ENCODE measurements at regions not wholly inside any gene's neighbourhood (a gene's known extent, or its start where the extent isn't known, plus 50 kb on each side); places are given as distances from the start of the nearest gene placed in this dataset.
"Not testable (repeated sequence)": the region's sequence is repeated elsewhere in the genome, so short reads cannot be mapped to it uniquely, and the experiment has no call there.

DNA sequence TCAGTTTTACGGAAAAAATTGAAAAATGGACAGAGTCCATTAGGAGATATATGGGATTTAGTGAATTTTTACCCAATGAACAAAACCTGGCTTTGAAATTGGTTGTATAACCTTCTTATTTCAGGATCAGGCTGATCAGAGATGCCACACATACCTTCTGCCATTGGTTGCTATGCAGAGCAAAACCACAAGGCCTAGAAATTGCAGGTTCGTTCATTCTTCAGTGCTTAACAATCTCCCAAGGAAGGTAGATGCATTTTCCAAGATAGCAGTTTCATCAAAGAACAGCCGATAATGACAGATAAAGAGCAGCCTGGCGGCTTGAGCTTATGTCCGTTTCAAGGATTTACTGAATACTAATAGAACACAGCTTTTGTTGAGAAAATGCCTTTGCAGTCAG, 868.8 kb downstream of the EPHA4 start:
- in situ Hi-C loops (cut with MboI; ENCODE audit: low sequenced_read_pairs) = no loop called here

DNA sequence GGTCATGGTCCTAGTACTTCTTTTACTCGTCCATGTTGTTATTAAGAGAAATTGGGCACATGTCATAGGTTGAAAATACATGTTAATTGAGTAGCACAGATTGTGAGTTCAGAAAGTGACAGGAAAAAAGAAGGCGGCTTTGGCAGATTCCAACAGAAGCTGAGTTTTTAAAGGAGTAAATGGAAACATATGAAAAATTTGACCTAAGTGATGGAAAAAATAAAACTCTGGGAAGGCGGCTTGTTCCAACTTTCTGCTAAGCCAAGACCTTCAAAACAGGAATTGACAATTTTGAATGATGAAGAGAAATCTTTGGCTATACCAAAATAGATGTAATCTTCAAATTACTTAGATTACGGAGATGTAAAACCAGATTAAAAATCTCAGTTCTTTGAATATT, 868.0 kb downstream of the EPHA4 start:
- in situ Hi-C loops (cut with MboI; ENCODE audit: low sequenced_read_pairs) = no loop called here

DNA sequence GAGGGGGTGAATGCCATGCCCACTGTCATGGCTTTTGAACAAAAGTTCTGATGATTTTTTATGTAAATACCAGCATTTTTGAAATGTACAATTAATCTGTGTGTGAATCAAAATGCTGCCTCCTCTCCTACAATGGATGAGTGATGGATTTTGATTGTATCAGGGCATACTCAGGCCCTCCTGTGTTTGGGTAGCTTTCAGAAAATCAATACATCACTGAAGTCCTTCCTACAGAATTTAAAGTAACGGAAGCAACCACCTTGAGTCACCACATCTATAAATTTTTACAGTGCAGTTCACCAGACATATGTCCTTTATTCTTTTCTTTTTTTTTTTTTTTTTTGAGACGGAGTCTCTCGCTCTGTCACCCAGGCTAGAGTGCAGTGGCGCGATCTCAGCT, 867.3 kb downstream of the EPHA4 start:
- in situ Hi-C loops (cut with MboI; ENCODE audit: low sequenced_read_pairs) = no loop called here

DNA sequence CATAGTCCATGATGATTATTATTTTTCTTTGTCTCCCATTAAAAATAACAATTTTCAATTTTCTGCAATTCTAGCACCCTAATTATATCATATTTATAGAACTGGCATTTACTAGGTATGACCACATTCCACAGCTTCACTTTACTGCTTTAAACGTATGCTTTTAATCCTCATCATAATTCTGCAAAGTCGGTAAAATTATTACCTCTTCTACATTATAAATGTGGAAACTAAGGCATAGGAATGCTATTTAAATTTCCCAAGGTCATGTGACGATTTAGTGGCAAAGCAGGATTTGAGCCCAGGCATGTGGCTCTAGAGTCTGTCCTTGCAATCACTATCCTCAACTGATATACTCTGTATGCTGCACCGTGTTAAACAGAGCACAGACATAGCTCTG, 866.4 kb downstream of the EPHA4 start:
- in situ Hi-C loops (cut with MboI; ENCODE audit: low sequenced_read_pairs) = no loop called here

DNA sequence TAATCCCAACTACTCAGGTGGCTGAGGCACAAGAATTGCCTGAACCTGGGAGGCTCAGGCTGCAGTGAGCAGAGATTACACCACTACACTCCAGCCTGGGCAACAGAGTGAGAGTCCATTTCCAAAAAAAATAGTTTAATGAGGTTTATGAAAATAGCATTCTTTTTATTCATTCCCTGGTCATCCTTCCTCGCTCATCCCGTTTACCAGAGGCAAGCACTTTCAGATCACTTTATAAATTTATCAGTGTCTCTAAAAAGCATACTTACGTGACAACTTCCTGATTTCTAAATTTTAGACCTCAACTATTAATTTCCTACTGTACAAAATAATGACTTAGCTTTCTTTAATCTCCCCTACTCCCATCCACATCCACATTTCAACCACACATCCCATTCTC, 864.8 kb downstream of the EPHA4 start:
- in situ Hi-C loops (cut with MboI; ENCODE audit: low sequenced_read_pairs) = no loop called here

DNA sequence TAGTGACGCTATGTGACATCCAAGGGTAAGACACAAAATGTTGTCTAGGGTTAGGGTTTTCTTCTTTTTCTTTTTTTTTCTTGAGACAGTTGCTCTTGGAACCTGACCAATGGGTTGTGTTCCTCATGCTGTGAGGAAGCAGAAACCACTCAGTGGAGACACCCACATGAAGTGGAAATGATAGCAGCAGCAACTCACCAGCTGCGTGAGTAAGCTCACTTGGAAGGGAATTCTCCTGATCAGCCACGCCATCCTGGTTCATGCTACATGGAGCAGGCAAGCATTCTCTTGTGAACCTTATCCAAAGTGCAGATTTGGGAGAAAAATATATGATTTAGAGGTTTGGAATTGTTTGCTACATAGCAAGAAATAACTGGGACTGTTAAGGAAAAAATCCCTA, 863.7 kb downstream of the EPHA4 start:
- in situ Hi-C loops (cut with MboI; ENCODE audit: low sequenced_read_pairs) = no loop called here

DNA sequence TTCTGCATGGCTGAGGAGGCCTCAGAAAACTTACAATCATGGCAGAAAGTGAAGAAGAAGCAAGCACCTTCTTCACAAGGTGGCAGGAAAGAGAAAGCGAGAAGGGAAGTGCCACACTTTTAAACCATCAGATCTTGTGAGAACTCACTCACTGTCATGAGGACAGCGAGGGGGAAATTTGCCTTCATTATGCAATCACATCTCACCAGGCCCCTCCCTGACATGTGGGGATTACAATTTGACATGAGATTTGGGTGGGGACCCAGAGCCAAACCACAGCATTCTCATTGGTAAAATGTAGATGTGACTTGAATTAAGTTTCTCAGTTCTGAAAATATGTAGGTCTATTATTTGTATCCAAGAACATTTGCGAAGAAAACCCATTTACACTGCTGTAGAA, 854.8 kb downstream of the EPHA4 start:
- in situ Hi-C loops (cut with MboI; ENCODE audit: low sequenced_read_pairs) = no loop called here

DNA sequence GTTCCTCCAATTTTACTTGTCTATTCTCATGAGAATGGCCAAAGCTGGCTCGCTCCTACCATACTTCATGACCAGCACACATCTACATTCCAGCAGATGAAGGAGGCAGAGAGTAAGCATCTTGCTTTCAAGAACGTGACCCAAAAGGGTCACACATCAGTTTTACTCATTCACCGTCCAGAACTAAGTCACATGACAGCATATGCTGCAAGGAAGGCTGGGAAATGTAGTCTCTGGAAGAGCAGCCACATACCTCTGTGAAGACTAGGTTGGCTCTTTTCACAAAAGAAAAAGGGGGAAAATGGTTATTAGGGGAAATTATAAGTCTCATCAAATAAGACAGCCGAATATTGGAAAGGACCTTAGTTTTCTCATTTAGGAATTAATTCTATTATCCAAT, 835.3 kb downstream of the EPHA4 start:
- in situ Hi-C loops (cut with MboI; ENCODE audit: low sequenced_read_pairs) = no loop called here

DNA sequence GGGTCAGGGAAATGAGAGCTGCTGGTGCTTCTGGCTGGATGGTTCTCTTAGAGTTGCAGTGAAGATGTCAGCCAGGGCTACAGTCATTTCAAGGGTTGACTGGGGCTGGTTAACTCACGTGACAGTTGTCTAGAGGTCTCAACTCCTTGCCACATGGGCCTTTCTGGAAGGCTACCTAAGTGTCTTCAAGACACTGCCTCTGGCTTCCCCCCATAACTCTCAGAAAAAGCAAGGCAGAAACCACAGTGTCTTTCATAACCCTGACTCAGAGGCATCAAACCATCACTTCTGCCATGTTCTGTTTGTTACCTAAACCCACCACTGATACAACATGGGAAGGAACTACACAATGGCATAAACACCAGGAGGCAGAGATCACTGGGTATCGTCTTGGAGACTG, 828.9 kb downstream of the EPHA4 start:
- in situ Hi-C loops (cut with MboI; ENCODE audit: low sequenced_read_pairs) = no loop called here

DNA sequence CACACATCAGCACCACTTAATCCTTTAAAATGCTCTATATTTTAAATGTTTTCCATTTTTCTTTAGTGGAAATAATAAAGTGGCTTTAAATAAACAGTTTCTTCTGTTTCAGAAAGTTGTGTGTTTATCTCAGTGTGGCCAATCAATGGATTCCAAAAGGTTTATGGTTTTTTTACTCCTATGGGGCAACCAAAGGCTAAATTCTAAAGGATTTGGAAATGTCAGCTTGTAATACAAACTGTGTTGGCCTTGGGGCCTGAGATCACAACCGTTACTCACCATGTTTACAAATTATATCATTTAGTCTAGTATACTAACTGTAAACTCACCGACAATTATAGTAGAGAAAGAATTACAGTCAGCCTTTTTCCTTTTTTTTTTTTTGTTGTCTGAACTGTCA, 827.2 kb downstream of the EPHA4 start:
- in situ Hi-C loops (cut with MboI; ENCODE audit: low sequenced_read_pairs) = no loop called here

DNA sequence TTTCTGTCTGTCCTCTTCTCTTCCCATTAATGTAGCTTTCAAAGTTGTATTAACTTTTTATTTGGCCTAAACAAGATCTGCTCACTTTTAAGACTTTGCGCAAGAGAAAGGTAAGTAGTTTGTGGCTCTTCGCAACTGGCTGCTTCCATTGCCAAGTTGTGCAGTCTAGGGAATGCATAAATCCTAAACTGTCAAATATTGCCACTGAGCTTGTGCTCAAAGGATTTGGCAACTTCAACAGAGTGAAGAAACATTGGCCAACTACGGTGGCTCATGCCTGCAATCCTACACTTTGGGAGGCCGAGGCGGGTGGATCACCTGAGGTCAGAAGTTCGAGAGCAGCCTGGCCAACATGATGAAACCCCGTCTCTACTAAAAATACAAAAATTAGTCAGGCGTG, 826.4 kb downstream of the EPHA4 start:
- in situ Hi-C loops (cut with MboI; ENCODE audit: low sequenced_read_pairs) = no loop called here

DNA sequence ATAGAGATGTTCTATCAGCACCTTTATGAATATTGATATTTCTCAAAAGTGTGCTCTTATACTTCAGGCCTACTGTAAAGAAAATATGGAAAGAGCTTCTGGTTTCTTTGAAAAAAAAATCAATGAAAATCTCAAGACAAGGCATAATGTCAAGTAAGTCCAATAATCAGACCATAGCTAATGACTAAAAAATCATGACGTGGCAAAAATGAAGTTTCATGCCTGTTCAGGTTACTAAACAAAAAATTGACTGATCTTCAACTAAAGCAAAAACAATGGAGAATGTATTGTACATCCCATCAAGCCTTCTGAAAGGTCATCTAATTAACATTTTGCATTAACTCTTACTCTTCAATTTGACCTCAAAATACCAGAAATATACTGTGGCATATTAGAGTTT, 824.4 kb downstream of the EPHA4 start:
- in situ Hi-C loops (cut with MboI; ENCODE audit: low sequenced_read_pairs) = no loop called here

DNA sequence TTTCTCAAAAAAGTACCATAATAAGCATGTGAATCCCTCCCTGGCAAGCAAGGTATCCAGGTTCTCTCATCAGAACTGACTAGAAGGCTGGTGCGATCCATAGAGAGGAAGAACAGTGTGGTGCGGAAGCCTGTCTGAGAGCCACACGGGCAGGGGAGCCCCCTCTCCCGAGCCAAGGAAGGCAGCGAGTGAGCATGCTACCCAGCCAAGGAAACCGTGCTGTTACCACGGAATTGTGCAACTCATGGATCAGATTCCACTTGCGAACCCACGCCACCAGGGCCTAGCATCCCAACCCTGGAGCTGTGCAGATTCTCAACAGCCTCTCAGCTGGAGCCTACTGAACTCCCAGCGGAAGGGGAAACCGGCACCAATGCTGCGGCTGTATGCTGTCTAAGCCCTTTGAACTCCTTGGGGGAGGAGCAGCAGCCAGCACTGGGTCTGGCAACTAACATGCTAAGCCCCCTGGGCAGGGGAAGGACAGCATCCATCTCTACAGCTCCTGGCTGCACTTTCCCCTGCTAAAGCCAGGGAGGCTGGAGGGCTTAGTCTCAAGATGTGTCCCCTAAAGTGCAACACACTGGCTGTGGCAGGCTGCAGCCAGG, 823.1 kb downstream of the EPHA4 start:
- in situ Hi-C loops (cut with MboI; ENCODE audit: low sequenced_read_pairs) = no loop called here

DNA sequence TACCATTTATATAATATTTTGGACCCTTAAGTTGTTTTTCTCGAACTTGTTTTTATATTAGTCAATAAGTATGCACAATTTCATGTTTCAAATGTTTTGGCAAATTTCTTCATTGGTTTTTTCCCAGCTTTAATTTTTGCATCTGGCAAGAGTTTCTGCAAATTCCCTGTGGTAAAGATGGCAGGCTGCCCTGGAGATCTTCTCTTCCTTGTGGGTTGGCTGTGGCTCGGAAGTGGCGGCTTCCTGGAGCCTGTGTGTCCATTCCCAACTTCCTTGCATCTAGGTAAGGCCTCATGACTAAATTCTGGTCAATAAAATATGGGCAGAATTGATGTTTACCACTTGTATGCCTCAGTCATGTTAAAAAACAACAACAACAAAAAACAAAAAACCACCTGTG, 818.6 kb downstream of the EPHA4 start:
- in situ Hi-C loops (cut with MboI; ENCODE audit: low sequenced_read_pairs) = no loop called here

DNA sequence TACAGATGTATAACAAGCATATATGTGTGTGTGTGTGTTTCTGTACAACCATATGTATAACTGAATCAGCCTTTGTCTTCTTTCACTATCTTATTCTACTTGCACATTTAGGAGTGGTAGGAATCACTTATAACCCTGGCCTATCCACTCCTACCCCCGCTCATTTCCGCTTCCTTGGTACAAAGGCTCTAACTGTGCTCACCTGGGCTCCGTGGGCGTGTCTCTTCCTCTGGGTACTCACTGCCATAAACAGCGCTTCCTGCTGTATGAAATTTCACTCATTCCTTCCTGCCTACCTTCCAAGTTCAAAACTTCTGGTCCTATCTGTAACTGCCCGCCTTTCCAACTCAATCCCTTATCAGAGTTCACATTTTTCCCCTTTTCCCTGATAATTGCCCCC, 815.5 kb downstream of the EPHA4 start:
- in situ Hi-C loops (cut with MboI; ENCODE audit: low sequenced_read_pairs) = no loop called here

DNA sequence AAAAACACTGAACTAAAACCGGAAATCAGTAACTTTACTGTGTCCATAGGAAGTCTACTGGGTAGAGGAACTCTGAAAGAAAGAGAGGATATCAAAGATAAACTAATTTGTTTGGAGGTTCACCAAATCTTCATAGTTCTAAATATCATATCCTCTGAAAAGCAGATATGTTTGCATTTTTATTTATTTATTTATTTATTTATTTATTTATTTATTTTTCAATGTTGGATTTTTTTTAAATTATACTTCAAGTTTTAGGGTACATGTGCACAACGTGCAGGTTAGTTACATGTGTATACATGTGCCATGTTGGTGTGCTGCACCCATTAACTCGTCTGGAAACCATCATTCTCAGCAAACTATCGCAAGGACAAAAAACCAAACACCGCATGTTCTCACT, 813.7 kb downstream of the EPHA4 start:
- in situ Hi-C loops (cut with MboI; ENCODE audit: low sequenced_read_pairs) = not testable (repeated sequence)

DNA sequence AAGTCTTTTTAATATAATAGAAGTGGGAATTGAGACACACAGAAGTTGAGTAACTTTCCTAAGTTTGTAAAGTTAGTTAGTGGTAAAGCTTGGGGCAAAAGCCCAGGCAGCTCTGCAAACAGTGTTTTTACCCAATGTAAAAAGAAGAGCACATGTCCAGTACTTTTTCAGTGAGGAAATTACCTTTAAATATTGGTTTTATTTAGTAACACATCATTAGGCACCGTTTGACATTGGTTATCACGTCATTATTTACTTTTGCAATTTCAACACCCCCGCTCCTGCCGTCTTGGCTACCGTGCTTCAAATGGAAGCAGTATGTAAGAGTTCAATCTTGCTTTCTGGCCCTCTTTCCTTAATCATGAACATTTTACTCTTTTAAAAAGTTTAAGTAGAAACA, 807.9 kb downstream of the EPHA4 start:
- in situ Hi-C loops (cut with MboI; ENCODE audit: low sequenced_read_pairs) = no loop called here

DNA sequence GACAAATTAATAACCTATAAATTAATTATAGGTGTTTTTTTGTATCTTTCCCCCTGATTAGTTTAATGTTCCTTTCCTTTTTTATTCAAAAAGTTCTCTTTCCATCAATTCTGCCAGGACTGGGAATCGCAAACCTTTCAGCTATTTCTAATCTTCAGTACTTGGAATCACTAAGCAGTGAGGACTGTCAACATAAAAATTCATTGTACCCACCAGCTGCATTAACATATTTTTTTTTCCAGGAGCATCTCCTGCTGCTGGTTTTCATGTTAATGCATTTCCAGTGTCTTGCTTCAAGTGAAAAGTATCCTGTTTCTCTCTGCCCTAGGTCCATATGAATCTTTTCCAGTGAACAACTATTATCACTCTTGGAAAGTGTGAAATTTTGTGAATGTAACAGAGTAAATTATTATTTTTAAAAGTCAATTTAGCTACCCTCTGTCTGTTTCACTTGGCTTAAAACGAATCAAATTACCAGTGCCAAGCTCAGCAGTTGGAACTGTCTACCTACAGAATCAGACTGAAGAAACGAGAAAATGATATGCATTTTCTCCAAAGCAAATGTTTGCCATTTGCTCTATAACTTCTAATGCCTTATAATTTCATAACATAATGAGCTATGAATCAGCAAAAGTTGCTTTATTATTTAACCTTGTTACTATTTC, 804.4 kb downstream of the EPHA4 start:
- in situ Hi-C loops (cut with MboI; ENCODE audit: low sequenced_read_pairs) = no loop called here

DNA sequence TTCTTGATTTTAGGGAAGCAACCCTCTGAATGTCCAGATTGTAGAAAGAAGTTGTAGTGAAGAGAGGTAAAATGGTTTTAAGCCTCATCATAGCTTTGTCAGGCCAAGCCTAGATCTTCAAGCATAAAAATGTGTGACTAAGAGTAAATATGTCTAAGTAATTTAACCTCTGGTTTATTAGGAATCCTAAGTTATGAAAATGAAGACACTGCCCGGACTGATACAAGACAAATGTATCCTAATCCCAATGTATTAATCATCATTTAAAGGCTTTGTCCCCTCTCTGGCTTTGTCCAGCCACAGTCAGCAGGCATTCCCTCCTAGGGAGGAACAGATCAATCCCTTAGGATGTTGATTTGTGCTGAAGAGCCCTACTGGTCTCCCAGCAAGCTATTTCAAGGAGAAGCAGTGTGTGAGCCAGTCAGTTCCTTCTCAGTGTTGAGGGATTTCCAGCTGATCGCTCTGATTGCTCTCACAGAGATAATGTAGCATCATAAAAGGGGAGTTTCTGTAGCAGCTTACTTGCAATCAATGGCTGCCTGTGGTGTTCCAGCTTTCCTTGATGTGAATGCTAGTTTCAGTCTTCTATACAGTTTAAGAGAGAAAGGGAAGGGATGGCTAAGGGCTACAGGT, 796.1 kb downstream of the EPHA4 start:
- in situ Hi-C loops (cut with MboI; ENCODE audit: low sequenced_read_pairs) = no loop called here

DNA sequence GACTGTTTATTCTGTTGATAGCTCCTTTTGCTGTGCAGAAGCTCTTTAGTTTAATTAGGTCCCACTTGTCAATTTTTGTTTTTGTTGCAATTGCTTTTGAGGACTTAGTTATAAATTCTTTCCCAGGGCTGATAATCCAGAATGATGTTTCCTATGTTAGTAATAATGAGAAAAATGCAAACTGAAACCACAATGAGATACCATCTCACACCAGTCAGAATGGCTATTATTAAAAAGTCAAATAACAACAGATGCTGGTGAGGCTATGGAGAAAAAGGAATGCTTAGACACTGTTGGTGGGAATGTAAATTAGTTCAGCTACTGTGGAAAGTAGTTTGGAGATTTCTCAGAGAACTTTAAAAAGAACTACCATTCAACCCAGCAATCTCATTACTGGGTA, 793.0 kb downstream of the EPHA4 start:
- in situ Hi-C loops (cut with MboI; ENCODE audit: low sequenced_read_pairs) = not testable (repeated sequence)

DNA sequence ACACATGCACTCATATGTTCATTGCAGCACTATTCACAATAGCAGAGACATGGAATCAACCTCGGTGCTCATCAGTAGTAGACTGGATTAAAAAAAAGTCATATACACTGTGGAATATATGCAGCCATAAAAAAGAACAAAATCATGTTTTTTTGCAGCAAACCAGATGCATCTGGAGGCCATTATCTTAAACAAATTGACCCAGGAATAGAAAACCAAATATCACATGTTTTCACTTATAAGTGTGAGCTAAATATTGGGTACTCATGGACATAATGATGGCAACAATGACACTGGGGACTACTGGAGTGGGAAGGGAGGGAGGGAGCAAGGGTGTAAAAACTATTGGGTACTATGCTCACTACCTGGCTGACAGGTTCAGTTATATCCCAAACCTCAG, 792.6 kb downstream of the EPHA4 start:
- in situ Hi-C loops (cut with MboI; ENCODE audit: low sequenced_read_pairs) = no loop called here

DNA sequence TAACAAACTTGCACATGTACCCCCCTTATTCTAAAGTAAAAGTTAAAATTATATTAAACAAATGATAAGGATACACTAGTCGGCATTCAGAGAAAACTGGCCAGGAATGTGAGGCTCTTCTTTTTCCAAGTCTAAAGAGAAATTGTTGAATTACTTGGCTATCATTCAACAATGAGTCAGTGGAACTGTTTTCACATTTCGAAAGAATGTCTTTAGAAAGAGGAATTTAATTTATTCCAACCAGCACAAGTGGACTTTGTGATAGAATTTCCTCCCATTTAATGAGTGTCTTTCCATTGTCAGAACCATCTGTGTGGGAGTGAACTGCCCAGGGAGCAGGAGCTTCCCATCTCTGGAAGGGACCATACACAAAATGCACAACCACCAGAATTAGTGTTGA, 792.2 kb downstream of the EPHA4 start:
- in situ Hi-C loops (cut with MboI; ENCODE audit: low sequenced_read_pairs) = no loop called here

Measured in HL-60/S4 (cell line).